Panc1 (cell line): ENCODE measurements at regions not wholly inside any gene's neighbourhood (a gene's known extent, or its start where the extent isn't known, plus 50 kb on each side); places are given as distances from the start of the nearest gene placed in this dataset.

Experiments used
- CTCF ChIP-seq: fragments of 450-650 bp; IDR thresholded peaks from 2 replicates; pipeline ENCODE4 v1.5.1; 2017; ENCODE audit warnings: mild to moderate bottlenecking
- POLR2AphosphoS5 ChIP-seq: IDR thresholded peaks from 2 replicates; pipeline ENCODE4 v1.6.1; 2012; ENCODE audit warnings: mild to moderate bottlenecking, low read depth, low read length, moderate library complexity
- REST ChIP-seq, 2 experiments: IDR thresholded peaks; 2 replicates each; pipeline ENCODE4 v1.6.1; 2011 to 2012; ENCODE audit warnings: low read depth in 2 of 2, control low read depth in 1 of 2, low read length in 1 of 2, mild to moderate bottlenecking in 1 of 2, moderate library complexity in 1 of 2; ENCODE audit not compliant: insufficient read depth in 1 of 2
- TCF7L2 ChIP-seq: IDR thresholded peaks from 2 replicates; pipeline ENCODE4 v1.6.1; 2011; ENCODE audit warnings: mild to moderate bottlenecking, low read depth, low read length, inconsistent platforms

DNA sequence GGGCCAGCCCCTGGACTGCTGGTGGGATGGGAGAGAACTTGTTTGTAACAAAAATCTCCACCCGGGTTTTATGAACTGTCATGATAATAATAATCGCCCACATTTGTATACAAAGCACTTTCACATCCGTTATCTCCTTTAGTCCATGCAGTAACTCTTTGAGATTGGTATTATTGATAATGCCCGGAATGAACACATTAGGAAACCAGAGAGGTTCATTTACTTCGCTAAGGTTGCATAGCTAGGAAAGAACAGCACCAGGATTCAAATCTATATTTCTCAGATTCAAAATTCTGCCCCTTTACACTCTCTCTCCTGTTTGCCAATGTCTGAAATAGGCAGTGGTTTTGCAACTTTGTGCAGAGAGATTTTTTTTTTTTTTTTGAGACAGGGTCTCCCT lies 131.4 kb downstream of the FOXD2 start:
- TF ChIP-seq CTCF (no peak), POLR2AphosphoS5 (no peak), TCF7L2 (no peak), REST (IDR thresholded peaks at IDR 0.05; ENCODE audit: insufficient read depth in 1 of 2, low read depth in 2 of 2, low read length in 1 of 2) (no peak)
